OCI-LY7 (cell line): ENCODE measurements at regions not wholly inside any gene's neighbourhood (a gene's known extent, or its start where the extent isn't known, plus 50 kb on each side); places are given as distances from the start of the nearest gene placed in this dataset.

Source experiments
- BruUV-seq: library from RNA; stranded (reverse); fragments of 400-500 nt; replicated peaks from 2 replicates; lab custom pipeline; 2021; lab: Mats Ljungman, UMichigan
- CTCF ChIA-PET: fragments of 300-600 bp; sonication (Branson Sonifier 250); formaldehyde crosslinking; loops from one replicate; lab custom pipeline; 2022; ENCODE audit warnings: antibody characterized with exemption; ENCODE audit not compliant: unreplicated experiment; lab: Charles Lee
- POLR2A ChIA-PET: fragments of 300-600 bp; sonication (Branson Sonifier 250); formaldehyde crosslinking; loops from one replicate; lab custom pipeline; 2022; ENCODE audit warnings: antibody characterized with exemption; lab: Charles Lee
- DNase-seq: peaks from one replicate; pipeline ENCODE4 v3.0.0-alpha.2; 2015; ENCODE audit warnings: low spot score
- H2AFZ ChIP-seq: fragments of 200-600 bp; sonication (generic), shearing (Covaris generic); 2 replicates; pipeline ENCODE4 v1.6.1; 2014; ENCODE audit warnings: mild to moderate bottlenecking, antibody characterized with exemption, low read length, moderate library complexity
- H3K27ac ChIP-seq: fragments of 200-600 bp; sonication (generic); 2 replicates; pipeline ENCODE4 v1.5.1; 2014; ENCODE audit warnings: mixed run types, low read depth, mild to moderate bottlenecking, moderate library complexity, low read length, inconsistent platforms; ENCODE audit not compliant: poor library complexity, severe bottlenecking
- H3K36me3 ChIP-seq: fragments of 200-600 bp; sonication (generic); 2 replicates; pipeline ENCODE4 v1.6.1; 2014; ENCODE audit warnings: mild to moderate bottlenecking, antibody characterized with exemption, low read length, moderate library complexity, mixed read lengths; ENCODE audit not compliant: insufficient read depth
- H3K4me1 ChIP-seq: fragments of 200-600 bp; sonication (generic); 2 replicates; pipeline ENCODE4 v1.5.1; 2014; ENCODE audit warnings: mild to moderate bottlenecking, low read length; ENCODE audit not compliant: insufficient read depth, poor library complexity, severe bottlenecking
- H3K4me2 ChIP-seq: fragments of 200-600 bp; sonication (generic); 2 replicates; pipeline ENCODE4 v1.6.1; 2014; ENCODE audit warnings: mild to moderate bottlenecking, low read length
- H3K4me3 ChIP-seq: fragments of 200-600 bp; sonication (generic); 2 replicates; pipeline ENCODE4 v1.5.1; 2014; ENCODE audit warnings: mild to moderate bottlenecking, low read depth, low read length; ENCODE audit not compliant: poor library complexity, severe bottlenecking
- H3K79me2 ChIP-seq: fragments of 200-600 bp; sonication (generic); 2 replicates; pipeline ENCODE4 v1.6.1; 2016; ENCODE audit warnings: low read depth, mild to moderate bottlenecking, low read length, moderate library complexity, mixed read lengths; ENCODE audit not compliant: insufficient read depth
- H3K9me2 ChIP-seq: fragments of 200-600 bp; sonication (generic); 2 replicates; pipeline ENCODE4 v1.6.1; 2016; ENCODE audit warnings: mild to moderate bottlenecking, low read length, mixed read lengths; ENCODE audit not compliant: insufficient read depth
- H3K9me3 ChIP-seq: fragments of 200-600 bp; sonication (generic); 2 replicates; pipeline ENCODE4 v1.6.1; 2014; ENCODE audit warnings: mild to moderate bottlenecking, mixed run types, low read length, mixed read lengths
- H4K20me1 ChIP-seq: fragments of 200-600 bp; sonication (generic); 2 replicates; pipeline ENCODE4 v1.6.1; 2014; ENCODE audit warnings: mild to moderate bottlenecking, antibody characterized with exemption, low read length, moderate library complexity, mixed read lengths; ENCODE audit not compliant: insufficient read depth
- CTCF ChIP-seq: fragments of 200-600 bp; sonication (generic); conservative IDR thresholded peaks from 2 replicates; pipeline ENCODE4 v1.5.1; 2014; ENCODE audit warnings: mild to moderate bottlenecking, antibody characterized with exemption, low read length, moderate library complexity, mixed read lengths
- EZH2phosphoT487 ChIP-seq: fragments of 200-600 bp; sonication (generic); IDR thresholded peaks from 2 replicates; pipeline ENCODE4 v1.6.1; 2018; ENCODE audit warnings: low read depth, borderline replicate concordance, mild to moderate bottlenecking, mixed run types, antibody characterized with exemption, low read length, moderate library complexity, mixed read lengths
- intact Hi-C: fragments of 100-400 bp; cut with micrococcal nuclease; formaldehyde crosslinking; loops from one replicate; pipeline ENCODE4 v1.10.0; 2022; ENCODE audit not compliant: unreplicated experiment

- POLR2A ChIA-PET = interaction anchor here (0.5 kb wide), 1 partner anchor 479 kb away, joined by 3 read pairs; no protein-coding TSS in a partner anchor
- TF ChIP-seq EZH2phosphoT487 (no peak), CTCF (no peak)
Observed at GRCh38 chr10:27433976-27434375, 70.1 kb upstream of the RAB18 start.

GRCh38 chr10:27426948-27427467 lies 77.1 kb upstream of the RAB18 start:
- Histone ChIP-seq H3K9me3 (no peaks in the 10 kb centered on the region), H3K36me3 (no peaks in the 10 kb centered on the region), H3K4me2 (no peak overlapping the region), H3K4me3 (no peak overlapping the region), H3K79me2 (no peaks in the 10 kb centered on the region), H2AFZ (no peak overlapping the region), H3K27ac (no peak overlapping the region), H3K9me2 (no peaks in the 10 kb centered on the region), H3K4me1 (no peaks in the 10 kb centered on the region), H4K20me1 (no peaks in the 10 kb centered on the region)
- intact Hi-C loops = no loop called here
- no peak for DNase-seq
- TF ChIP-seq CTCF (no peak), EZH2phosphoT487 (no peak)
- ChIA-PET POLR2A (no interaction called here), CTCF (no interaction called here)
- no TSS peak for BruUV-seq

More at GRCh38 chr10:27433976-27434375, 70.1 kb upstream of the RAB18 start:
- Histone ChIP-seq H3K9me3 (no peaks in the 10 kb centered on the region), H3K4me1 (no peaks in the 10 kb centered on the region), H3K36me3 (no peaks in the 10 kb centered on the region), H3K27ac (no peak overlapping the region), H3K4me2 (no peak overlapping the region), H4K20me1 (no peaks in the 10 kb centered on the region), H3K79me2 (no peaks in the 10 kb centered on the region), H3K9me2 (no peaks in the 10 kb centered on the region), H2AFZ (no peak overlapping the region), H3K4me3 (no peak overlapping the region)
- no TSS peak for BruUV-seq
- CTCF ChIA-PET = no interaction called here
- DNase-seq = no peak
- intact Hi-C loops = no loop called here

GRCh38 chr10:27413831-27414348 lies 90.2 kb upstream of the RAB18 start:
- Histone ChIP-seq H3K27ac (no peak overlapping the region), H3K9me3 (no peaks in the 10 kb centered on the region), H3K79me2 (no peaks in the 10 kb centered on the region), H3K4me3 (no peak overlapping the region), H4K20me1 (no peaks in the 10 kb centered on the region), H3K4me2 (no peak overlapping the region), H2AFZ (no peak overlapping the region), H3K9me2 (no peaks in the 10 kb centered on the region), H3K4me1 (no peaks in the 10 kb centered on the region), H3K36me3 (no peaks in the 10 kb centered on the region)
- ChIA-PET POLR2A (no interaction called here), CTCF (no interaction called here)
- DNase-seq = no peak
- TF ChIP-seq CTCF = no peak
- TF ChIP-seq EZH2phosphoT487 = no peak
- no TSS peak for BruUV-seq
- intact Hi-C loops = no loop called here
